ENCODE measurements at regions not wholly inside any gene's neighbourhood (a gene's known extent, or its start where the extent isn't known, plus 50 kb on each side); places are given as distances from the start of the nearest gene placed in this dataset.

DNA sequence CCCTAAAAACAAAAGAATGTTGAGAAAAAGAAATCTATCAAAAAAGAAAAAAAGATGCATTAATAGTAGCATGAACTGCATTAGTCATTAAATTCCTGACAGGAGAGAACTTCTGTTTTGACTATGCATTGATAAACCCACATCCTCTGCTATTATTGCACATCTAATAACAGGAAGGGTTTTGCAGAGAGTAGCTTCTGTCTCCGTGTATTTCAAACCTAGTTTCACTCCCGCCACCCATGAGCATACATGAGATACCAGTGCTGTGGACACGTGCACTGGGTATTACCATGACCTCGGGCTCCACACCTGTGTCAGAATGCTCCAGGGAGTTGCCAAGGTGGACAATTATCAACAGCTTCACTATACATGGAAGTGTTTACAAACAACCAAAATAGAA lies 449.1 kb upstream of the SOX5 start:
- no peaks in the 10 kb centered on the region for H4K20me1 ChIP-seq (ENCODE audit: insufficient read depth)
- H3K27ac ChIP-seq (ENCODE audit: low read length): no peak overlapping the region
- H2AFZ ChIP-seq (ENCODE audit: low read depth, low read length): no peak overlapping the region
- no peak overlapping the region for H3K9ac ChIP-seq (ENCODE audit: low read length)
- TF ChIP-seq RAD21 (conservative IDR thresholded peaks at IDR 0.05): no peak
- TF ChIP-seq, protein P1, sequence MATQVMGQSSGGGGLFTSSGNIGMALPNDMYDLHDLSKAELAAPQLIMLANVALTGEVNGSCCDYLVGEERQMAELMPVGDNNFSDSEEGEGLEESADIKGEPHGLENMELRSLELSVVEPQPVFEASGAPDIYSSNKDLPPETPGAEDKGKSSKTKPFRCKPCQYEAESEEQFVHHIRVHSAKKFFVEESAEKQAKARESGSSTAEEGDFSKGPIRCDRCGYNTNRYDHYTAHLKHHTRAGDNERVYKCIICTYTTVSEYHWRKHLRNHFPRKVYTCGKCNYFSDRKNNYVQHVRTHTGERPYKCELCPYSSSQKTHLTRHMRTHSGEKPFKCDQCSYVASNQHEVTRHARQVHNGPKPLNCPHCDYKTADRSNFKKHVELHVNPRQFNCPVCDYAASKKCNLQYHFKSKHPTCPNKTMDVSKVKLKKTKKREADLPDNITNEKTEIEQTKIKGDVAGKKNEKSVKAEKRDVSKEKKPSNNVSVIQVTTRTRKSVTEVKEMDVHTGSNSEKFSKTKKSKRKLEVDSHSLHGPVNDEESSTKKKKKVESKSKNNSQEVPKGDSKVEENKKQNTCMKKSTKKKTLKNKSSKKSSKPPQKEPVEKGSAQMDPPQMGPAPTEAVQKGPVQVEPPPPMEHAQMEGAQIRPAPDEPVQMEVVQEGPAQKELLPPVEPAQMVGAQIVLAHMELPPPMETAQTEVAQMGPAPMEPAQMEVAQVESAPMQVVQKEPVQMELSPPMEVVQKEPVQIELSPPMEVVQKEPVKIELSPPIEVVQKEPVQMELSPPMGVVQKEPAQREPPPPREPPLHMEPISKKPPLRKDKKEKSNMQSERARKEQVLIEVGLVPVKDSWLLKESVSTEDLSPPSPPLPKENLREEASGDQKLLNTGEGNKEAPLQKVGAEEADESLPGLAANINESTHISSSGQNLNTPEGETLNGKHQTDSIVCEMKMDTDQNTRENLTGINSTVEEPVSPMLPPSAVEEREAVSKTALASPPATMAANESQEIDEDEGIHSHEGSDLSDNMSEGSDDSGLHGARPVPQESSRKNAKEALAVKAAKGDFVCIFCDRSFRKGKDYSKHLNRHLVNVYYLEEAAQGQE (IDR thresholded peaks at IDR 0.05; ENCODE audit: borderline replicate concordance): no peak
- TF ChIP-seq MXI1 (conservative IDR thresholded peaks at IDR 0.05; ENCODE audit: poor library complexity, severe bottlenecking): no peak
- TF ChIP-seq EP300 (conservative IDR thresholded peaks at IDR 0.05; ENCODE audit: poor library complexity, severe bottlenecking): no peak
- TF ChIP-seq POLR2AphosphoS5 (IDR thresholded peaks at IDR 0.05): no peak
- TF ChIP-seq SMC3 (conservative IDR thresholded peaks at IDR 0.05; ENCODE audit: poor library complexity): no peak
- no peak for TF ChIP-seq EZH2 (IDR thresholded peaks at IDR 0.05; ENCODE audit: borderline replicate concordance, insufficient read depth, low read length, poor library complexity, severe bottlenecking)
- TF ChIP-seq, protein P2, sequence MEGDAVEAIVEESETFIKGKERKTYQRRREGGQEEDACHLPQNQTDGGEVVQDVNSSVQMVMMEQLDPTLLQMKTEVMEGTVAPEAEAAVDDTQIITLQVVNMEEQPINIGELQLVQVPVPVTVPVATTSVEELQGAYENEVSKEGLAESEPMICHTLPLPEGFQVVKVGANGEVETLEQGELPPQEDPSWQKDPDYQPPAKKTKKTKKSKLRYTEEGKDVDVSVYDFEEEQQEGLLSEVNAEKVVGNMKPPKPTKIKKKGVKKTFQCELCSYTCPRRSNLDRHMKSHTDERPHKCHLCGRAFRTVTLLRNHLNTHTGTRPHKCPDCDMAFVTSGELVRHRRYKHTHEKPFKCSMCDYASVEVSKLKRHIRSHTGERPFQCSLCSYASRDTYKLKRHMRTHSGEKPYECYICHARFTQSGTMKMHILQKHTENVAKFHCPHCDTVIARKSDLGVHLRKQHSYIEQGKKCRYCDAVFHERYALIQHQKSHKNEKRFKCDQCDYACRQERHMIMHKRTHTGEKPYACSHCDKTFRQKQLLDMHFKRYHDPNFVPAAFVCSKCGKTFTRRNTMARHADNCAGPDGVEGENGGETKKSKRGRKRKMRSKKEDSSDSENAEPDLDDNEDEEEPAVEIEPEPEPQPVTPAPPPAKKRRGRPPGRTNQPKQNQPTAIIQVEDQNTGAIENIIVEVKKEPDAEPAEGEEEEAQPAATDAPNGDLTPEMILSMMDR (IDR thresholded peaks at IDR 0.05; ENCODE audit: poor library complexity, severe bottlenecking): no peak
- TF ChIP-seq TAF1 (IDR thresholded peaks at IDR 0.05; ENCODE audit: low read depth): no peak
- no peaks in the 10 kb centered on the region for H3K36me3 ChIP-seq (ENCODE audit: insufficient read depth, low read length)
- H3K9me3 ChIP-seq (ENCODE audit: low read length): no peaks in the 10 kb centered on the region
- H3K27me3 ChIP-seq (ENCODE audit: insufficient read depth, low read depth, low read length): no peaks in the 10 kb centered on the region
- H3F3A ChIP-seq (ENCODE audit: insufficient read depth, low read length, poor library complexity, severe bottlenecking): no peaks in the 10 kb centered on the region
- no peak overlapping the region for H3K4me3 ChIP-seq (ENCODE audit: low read length)
- H3K9me2 ChIP-seq (ENCODE audit: insufficient read depth, low read length): no peaks in the 10 kb centered on the region
- no peak overlapping the region for H3K4me2 ChIP-seq (ENCODE audit: low read length)
- H3K79me2 ChIP-seq (replicated peaks; ENCODE audit: insufficient read depth, low read length): no peaks in the 10 kb centered on the region

DNA sequence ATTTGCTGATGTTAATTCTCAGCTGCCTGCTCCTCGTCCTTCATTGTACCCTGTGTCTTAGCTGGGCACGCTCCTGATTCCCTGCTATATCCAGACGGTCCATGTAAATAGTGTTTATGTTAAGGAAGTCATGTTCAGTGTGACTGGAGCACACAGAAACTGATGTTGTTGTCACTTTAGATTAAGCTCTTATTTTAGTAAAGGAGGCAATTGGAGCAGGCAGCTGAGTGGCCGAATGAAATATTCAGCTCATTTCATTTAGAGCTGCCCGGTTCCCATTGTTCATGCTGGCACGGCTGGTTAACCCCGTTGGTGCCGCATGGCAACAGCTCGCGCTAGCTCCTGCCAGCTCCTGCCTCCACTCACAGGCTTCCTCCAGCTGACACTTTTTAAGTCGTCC lies 446.8 kb upstream of the SOX5 start:
- no peak overlapping the region for H3K4me2 ChIP-seq (ENCODE audit: low read length)
- no peak overlapping the region for H3K4me3 ChIP-seq (ENCODE audit: low read length)
- no peak overlapping the region for H3K9ac ChIP-seq (ENCODE audit: low read length)
- no peaks in the 10 kb centered on the region for H3K9me3 ChIP-seq (ENCODE audit: low read length)
- no peak for TF ChIP-seq POLR2AphosphoS5 (IDR thresholded peaks at IDR 0.05)
- TF ChIP-seq, protein P2 (IDR thresholded peaks at IDR 0.05; ENCODE audit: poor library complexity, severe bottlenecking): no peak
- no peak for TF ChIP-seq RAD21 (conservative IDR thresholded peaks at IDR 0.05)
- TF ChIP-seq SMC3 (conservative IDR thresholded peaks at IDR 0.05; ENCODE audit: poor library complexity): no peak
- no peaks in the 10 kb centered on the region for H3K27me3 ChIP-seq (ENCODE audit: insufficient read depth, low read depth, low read length)
- H4K20me1 ChIP-seq (ENCODE audit: insufficient read depth): no peaks in the 10 kb centered on the region
- no peaks in the 10 kb centered on the region for H3F3A ChIP-seq (ENCODE audit: insufficient read depth, low read length, poor library complexity, severe bottlenecking)
- no peaks in the 10 kb centered on the region for H3K79me2 ChIP-seq (replicated peaks; ENCODE audit: insufficient read depth, low read length)
- no peaks in the 10 kb centered on the region for H3K9me2 ChIP-seq (ENCODE audit: insufficient read depth, low read length)
- no peak overlapping the region for H3K27ac ChIP-seq (ENCODE audit: low read length)
- no peaks in the 10 kb centered on the region for H3K36me3 ChIP-seq (ENCODE audit: insufficient read depth, low read length)
- H2AFZ ChIP-seq (ENCODE audit: low read depth, low read length): no peak overlapping the region
